ENCODE measurements at regions not wholly inside any gene's neighbourhood (a gene's known extent, or its start where the extent isn't known, plus 50 kb on each side); places are given as distances from the start of the nearest gene placed in this dataset.

DNA sequence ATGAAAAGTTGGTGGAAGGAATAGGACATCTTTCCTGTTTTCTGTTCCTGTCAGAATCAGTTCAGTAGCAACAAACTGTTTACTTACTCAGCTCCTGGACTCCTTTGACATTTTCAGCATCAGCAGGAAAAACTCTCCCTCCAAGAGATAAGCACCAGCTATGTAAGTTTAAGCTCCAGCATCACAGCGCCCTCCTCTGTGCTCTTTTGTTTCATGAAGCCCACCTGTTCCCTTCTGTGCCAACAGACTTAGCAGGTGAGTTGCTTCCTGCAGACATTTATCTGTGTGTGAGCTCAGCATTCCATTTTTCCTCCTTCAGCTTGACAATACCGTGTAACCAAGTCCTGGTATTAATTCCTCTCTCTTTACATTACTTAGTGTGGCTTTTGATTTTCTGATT lies 644.1 kb upstream of the AGA start:
- no peaks in the 10 kb centered on the region for H3K4me1 Mint-ChIP-seq (ENCODE audit: insufficient read depth, unreplicated experiment)
- no peaks in the 10 kb centered on the region for H3K36me3 Mint-ChIP-seq (ENCODE audit: insufficient read depth, unreplicated experiment)
- no TSS peak for BruUV-seq (replicated peaks)
- H3K9me3 Mint-ChIP-seq (ENCODE audit: unreplicated experiment) = no peaks in the 10 kb centered on the region
- intact Hi-C loops (cut with micrococcal nuclease) = no loop called here
- no peak overlapping the region for H3K4me3 Mint-ChIP-seq (ENCODE audit: unreplicated experiment)
- TF ChIP-seq, protein P1, sequence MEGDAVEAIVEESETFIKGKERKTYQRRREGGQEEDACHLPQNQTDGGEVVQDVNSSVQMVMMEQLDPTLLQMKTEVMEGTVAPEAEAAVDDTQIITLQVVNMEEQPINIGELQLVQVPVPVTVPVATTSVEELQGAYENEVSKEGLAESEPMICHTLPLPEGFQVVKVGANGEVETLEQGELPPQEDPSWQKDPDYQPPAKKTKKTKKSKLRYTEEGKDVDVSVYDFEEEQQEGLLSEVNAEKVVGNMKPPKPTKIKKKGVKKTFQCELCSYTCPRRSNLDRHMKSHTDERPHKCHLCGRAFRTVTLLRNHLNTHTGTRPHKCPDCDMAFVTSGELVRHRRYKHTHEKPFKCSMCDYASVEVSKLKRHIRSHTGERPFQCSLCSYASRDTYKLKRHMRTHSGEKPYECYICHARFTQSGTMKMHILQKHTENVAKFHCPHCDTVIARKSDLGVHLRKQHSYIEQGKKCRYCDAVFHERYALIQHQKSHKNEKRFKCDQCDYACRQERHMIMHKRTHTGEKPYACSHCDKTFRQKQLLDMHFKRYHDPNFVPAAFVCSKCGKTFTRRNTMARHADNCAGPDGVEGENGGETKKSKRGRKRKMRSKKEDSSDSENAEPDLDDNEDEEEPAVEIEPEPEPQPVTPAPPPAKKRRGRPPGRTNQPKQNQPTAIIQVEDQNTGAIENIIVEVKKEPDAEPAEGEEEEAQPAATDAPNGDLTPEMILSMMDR (IDR thresholded peaks at IDR 0.05; ENCODE audit: unreplicated experiment) = no peak
- no peaks in the 10 kb centered on the region for H3K27me3 Mint-ChIP-seq (ENCODE audit: insufficient read depth, unreplicated experiment)
- CTCF ChIA-PET = interaction anchor here (0.7 kb wide), 1 partner anchor 25 kb away, joined by 3 read pairs; no protein-coding TSS in a partner anchor
- H3K27ac Mint-ChIP-seq (ENCODE audit: low read depth, unreplicated experiment) = no peak overlapping the region
- DNase-seq (ENCODE audit: unreplicated experiment) = peak; percentile 10
- POLR2A ChIA-PET = no interaction called here

GRCh38 chr4:178090640-178091411 lies 648.6 kb upstream of the AGA start:
- no peaks in the 10 kb centered on the region for H3K36me3 Mint-ChIP-seq (ENCODE audit: insufficient read depth, unreplicated experiment)
- BruUV-seq (replicated peaks) = no TSS peak
- TF ChIP-seq, protein P1 (IDR thresholded peaks at IDR 0.05; ENCODE audit: unreplicated experiment) = no peak
- no peaks in the 10 kb centered on the region for H3K27me3 Mint-ChIP-seq (ENCODE audit: insufficient read depth, unreplicated experiment)
- no peaks in the 10 kb centered on the region for H3K9me3 Mint-ChIP-seq (ENCODE audit: unreplicated experiment)
- H3K4me1 Mint-ChIP-seq (ENCODE audit: insufficient read depth, unreplicated experiment) = no peaks in the 10 kb centered on the region
- ChIA-PET POLR2A (interaction anchor here (0.6 kb wide), 1 partner anchor 1540 kb away, joined by 3 read pairs; no protein-coding TSS in a partner anchor), CTCF (no interaction called here)
- DNase-seq (ENCODE audit: unreplicated experiment) = no peak
- H3K27ac Mint-ChIP-seq (ENCODE audit: low read depth, unreplicated experiment) = no peak overlapping the region
- H3K4me3 Mint-ChIP-seq (ENCODE audit: unreplicated experiment) = no peak overlapping the region
- intact Hi-C loops (cut with micrococcal nuclease) = no loop called here

GRCh38 chr4:178102139-178102538 lies 659.9 kb upstream of the AGA start:
- Mint-ChIP-seq H3K36me3 (ENCODE audit: insufficient read depth, unreplicated experiment) (no peaks in the 10 kb centered on the region), H3K4me3 (ENCODE audit: unreplicated experiment) (no peak overlapping the region), H3K27me3 (ENCODE audit: insufficient read depth, unreplicated experiment) (no peaks in the 10 kb centered on the region), H3K27ac (ENCODE audit: low read depth, unreplicated experiment) (no peak overlapping the region), H3K9me3 (ENCODE audit: unreplicated experiment) (peaks cover 6% of the 10 kb centered on the region), H3K4me1 (ENCODE audit: insufficient read depth, unreplicated experiment) (no peaks in the 10 kb centered on the region)
- DNase-seq (ENCODE audit: unreplicated experiment) = no peak
- TF ChIP-seq, protein P1 (IDR thresholded peaks at IDR 0.05; ENCODE audit: unreplicated experiment) = no peak
- no TSS peak for BruUV-seq (replicated peaks)
- ChIA-PET POLR2A (no interaction called here), CTCF (no interaction called here)
- intact Hi-C loops (cut with micrococcal nuclease) = no loop called here

DNA sequence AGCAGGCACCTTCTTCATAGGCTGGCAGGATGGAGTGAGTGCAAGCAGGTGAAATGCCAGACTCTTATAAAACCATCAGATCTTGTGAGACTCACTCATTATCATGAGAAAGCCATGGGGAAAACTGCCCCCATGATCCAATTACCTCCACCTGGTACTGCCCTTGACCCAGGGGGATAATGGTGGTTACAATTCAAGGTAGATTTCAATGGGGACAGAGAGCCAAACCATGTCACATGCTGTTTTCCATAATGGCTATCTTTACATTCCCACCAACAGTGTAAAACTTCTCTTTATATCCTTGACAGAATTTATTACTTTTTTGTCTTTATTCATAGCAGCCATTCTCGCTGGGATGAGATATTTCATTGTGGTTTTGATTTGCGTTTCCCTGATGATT lies 663.0 kb upstream of the AGA start:
- Mint-ChIP-seq H3K36me3 (ENCODE audit: insufficient read depth, unreplicated experiment) (no peaks in the 10 kb centered on the region), H3K4me3 (ENCODE audit: unreplicated experiment) (no peak overlapping the region), H3K4me1 (ENCODE audit: insufficient read depth, unreplicated experiment) (no peaks in the 10 kb centered on the region), H3K9me3 (ENCODE audit: unreplicated experiment) (peaks cover 6% of the 10 kb centered on the region), H3K27ac (ENCODE audit: low read depth, unreplicated experiment) (no peak overlapping the region), H3K27me3 (ENCODE audit: insufficient read depth, unreplicated experiment) (no peaks in the 10 kb centered on the region)
- no TSS peak for BruUV-seq (replicated peaks)
- intact Hi-C loops (cut with micrococcal nuclease) = no loop called here
- POLR2A ChIA-PET = no interaction called here
- CTCF ChIA-PET = no interaction called here
- TF ChIP-seq, protein P1 (IDR thresholded peaks at IDR 0.05; ENCODE audit: unreplicated experiment) = no peak
- no peak for DNase-seq (ENCODE audit: unreplicated experiment)
